DND-41 (cell line): ENCODE measurements at regions not wholly inside any gene's neighbourhood (a gene's known extent, or its start where the extent isn't known, plus 50 kb on each side); places are given as distances from the start of the nearest gene placed in this dataset.

Experiments used
- CTCF ChIP-seq: IDR thresholded peaks from 2 replicates; pipeline ENCODE4 v1.5.1; 2012; ENCODE audit warnings: borderline replicate concordance, low read length, moderate library complexity, mild to moderate bottlenecking; ENCODE audit not compliant: poor library complexity, severe bottlenecking; ENCODE audit errors: extremely low read depth
- EZH2 ChIP-seq: IDR thresholded peaks from 3 replicates; pipeline ENCODE4 v1.6.1; 2012; ENCODE audit warnings: borderline replicate concordance, low read depth, mild to moderate bottlenecking, moderate library complexity, low read length, inconsistent platforms; ENCODE audit not compliant: severe bottlenecking

DNA sequence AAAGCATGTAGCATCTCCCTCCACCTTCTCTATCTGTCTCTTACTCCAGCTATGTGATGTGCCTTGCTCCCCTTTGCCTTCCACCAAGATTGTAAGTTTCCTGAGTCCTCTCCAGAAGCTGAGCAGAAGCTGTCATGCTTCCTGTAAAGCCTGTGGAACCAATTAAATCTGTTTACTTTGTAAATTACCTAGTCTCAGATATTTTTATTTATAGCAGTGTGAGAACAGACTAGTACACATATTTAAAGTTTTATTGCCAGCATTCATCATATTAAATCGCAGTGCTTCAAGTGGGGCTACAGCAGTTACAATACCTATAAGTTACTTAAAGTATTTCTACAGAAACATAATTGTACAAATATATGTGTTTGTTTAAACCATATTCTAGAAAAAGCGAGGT, 973.1 kb downstream of the SLC16A7 start:
- no peak for TF ChIP-seq CTCF
- TF ChIP-seq EZH2, result no peak
